Right lobe of liver (tissue), 6 donors: ENCODE measurements at regions not wholly inside any gene's neighbourhood (a gene's known extent, or its start where the extent isn't known, plus 50 kb on each side); places are given as distances from the start of the nearest gene placed in this dataset.
"Not testable (repeated sequence)": the region's sequence is repeated elsewhere in the genome, so short reads cannot be mapped to it uniquely, and the experiment has no call there.

Experiments used
- ATAC-seq, 4 donors: fragments of 200-7000 bp; cut with Tn5 transposase; one replicate each; pipeline ENCODE4 v1.9.1; 2020; ENCODE audit warnings: mild to moderate bottlenecking in 4 of 4, moderate library complexity in 4 of 4
- DNase-seq, 3 donors: peaks; one replicate each; pipeline ENCODE4 v3.0.0-alpha.2; 2020
- H3K27ac ChIP-seq, 3 donors: fragments of 200-600 bp; one replicate each; pipeline ENCODE4 v1.8.0; 2022
- H3K27me3 ChIP-seq, 2 donors: fragments of 200-600 bp; one replicate each; pipeline ENCODE4 v1.8.0; 2022
- H3K36me3 ChIP-seq, 4 donors: fragments of 200-600 bp; sonication (generic) in 1 of 4; one replicate each; pipeline versions ENCODE4 v1.5.1 to v1.8.0; 2017 to 2022; ENCODE audit warnings: control low read depth in 1 of 4
- H3K4me1 ChIP-seq, 4 donors: fragments of 200-600 bp; sonication (generic) in 1 of 4; one replicate each; pipeline versions ENCODE4 v1.5.1 to v1.8.0; 2017 to 2022; ENCODE audit warnings: control low read depth in 1 of 4
- H3K4me3 ChIP-seq, 3 donors: fragments of 200-600 bp; one replicate each; pipeline ENCODE4 v1.8.0; 2022
- H3K9me3 ChIP-seq, 4 donors: fragments of 200-600 bp; sonication (generic) in 1 of 4; one replicate each; pipeline versions ENCODE4 v1.5.1 to v1.8.0; 2017 to 2022; ENCODE audit warnings: control low read depth in 1 of 4
- POLR2A ChIP-seq: fragments of 450-650 bp; IDR thresholded peaks from one replicate; pipeline ENCODE4 v1.6.1; 2017; ENCODE audit warnings: antibody characterized with exemption, mild to moderate bottlenecking
- WGBS: methylation state at CpG from one replicate; pipeline ENCODE4 v1.1.6; 2018; ENCODE audit warnings: low coverage, low lambda C conversion rate; ENCODE audit not compliant: insufficient coverage; ENCODE audit errors: missing lambda C conversion rate; 5-methylcytosine and 5-hydroxymethylcytosine counted together
- intact Hi-C, 2 donors: fragments of 100-400 bp; cut with DNase I; formaldehyde crosslinking; loops; one replicate each; pipeline versions ENCODE4 v1.11.2 to v1.14.1; 2022
- TF ChIP-seq, protein P1 (sequence below), 4 donors: fragments of 200-600 bp in 3 of 4; fragments of 450-650 bp in 1 of 4; IDR thresholded peaks; one replicate each; pipeline versions ENCODE4 v1.5.1 to v1.8.0; 2016 to 2022; ENCODE audit warnings: antibody characterized with exemption in 4 of 4, mild to moderate bottlenecking in 2 of 4
- donor health status: DM: no; HTN: yes; CAD: no.
- donor health status: DM: no; HTN: no; CAD: no.
- donor health status: DM: no; HTN: no; CAD: no.
- donor health status: DM: no; HTN: yes; CAD: no.
- donor health status: DM: no; HTN: yes; CAD: no.

DNA sequence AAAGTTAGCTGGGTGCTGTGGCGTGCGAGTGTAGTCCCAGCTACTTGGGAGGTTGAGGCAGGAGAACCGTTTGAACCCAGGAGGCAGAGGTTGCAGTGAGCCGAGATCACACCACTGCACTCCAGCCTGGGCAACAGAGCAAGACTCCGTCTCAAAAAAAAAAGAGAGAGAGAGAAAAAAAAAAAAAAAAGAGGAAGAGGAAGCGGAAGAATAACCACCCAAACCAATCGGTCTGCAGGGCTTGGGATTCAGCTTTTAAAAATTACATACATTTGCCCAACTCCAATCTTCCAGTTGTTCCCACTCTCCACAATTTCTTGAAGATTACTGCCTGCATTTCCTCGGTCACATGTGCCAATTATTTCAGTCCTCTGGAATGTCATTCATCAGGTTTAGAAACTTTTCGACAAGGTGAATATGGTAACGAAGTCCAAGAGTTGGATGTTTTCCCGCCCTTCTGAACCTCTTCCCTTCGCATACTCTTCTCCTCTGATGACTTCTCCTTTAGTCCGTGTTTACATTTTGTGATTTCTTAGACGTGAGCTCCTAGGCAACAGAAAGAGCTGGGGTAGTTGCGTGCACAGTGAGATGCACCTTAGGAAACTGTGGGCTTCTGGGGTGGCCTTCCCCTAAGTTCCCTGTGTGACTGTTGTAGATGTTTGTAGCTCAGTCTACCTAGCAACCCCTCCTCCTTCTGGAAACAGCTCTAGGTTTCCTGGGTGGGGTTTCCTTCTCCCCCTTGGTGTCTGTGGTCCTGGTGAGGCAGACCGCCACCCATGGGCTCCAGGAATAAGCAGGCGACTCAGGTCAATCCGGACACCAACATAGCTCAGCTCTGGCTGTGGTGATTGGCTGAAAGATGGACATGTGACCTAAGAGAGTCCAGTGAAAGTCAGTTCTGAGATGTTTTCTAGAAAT is 63.0 kb upstream of the NCOA3 start:
- Histone ChIP-seq H3K4me3 (no peak overlapping the region), H3K4me1 (no peaks in the 10 kb centered on the region), H3K27me3 (no peaks in the 10 kb centered on the region), H3K27ac (no peak overlapping the region), H3K9me3 (no peaks in the 10 kb centered on the region), H3K36me3 (no peaks in the 10 kb centered on the region)
- WGBS, result 64% methylated on average over 13 of the region's 18 CpGs
- TF ChIP-seq, protein P1, sequence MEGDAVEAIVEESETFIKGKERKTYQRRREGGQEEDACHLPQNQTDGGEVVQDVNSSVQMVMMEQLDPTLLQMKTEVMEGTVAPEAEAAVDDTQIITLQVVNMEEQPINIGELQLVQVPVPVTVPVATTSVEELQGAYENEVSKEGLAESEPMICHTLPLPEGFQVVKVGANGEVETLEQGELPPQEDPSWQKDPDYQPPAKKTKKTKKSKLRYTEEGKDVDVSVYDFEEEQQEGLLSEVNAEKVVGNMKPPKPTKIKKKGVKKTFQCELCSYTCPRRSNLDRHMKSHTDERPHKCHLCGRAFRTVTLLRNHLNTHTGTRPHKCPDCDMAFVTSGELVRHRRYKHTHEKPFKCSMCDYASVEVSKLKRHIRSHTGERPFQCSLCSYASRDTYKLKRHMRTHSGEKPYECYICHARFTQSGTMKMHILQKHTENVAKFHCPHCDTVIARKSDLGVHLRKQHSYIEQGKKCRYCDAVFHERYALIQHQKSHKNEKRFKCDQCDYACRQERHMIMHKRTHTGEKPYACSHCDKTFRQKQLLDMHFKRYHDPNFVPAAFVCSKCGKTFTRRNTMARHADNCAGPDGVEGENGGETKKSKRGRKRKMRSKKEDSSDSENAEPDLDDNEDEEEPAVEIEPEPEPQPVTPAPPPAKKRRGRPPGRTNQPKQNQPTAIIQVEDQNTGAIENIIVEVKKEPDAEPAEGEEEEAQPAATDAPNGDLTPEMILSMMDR (IDR thresholded peaks at IDR 0.05), result no peak
- no peak for TF ChIP-seq POLR2A
- ATAC-seq, result peak in 2 of 4 donors; percentile 17 to 32
- intact Hi-C loops, result no loop called here
- no peak for DNase-seq

DNA sequence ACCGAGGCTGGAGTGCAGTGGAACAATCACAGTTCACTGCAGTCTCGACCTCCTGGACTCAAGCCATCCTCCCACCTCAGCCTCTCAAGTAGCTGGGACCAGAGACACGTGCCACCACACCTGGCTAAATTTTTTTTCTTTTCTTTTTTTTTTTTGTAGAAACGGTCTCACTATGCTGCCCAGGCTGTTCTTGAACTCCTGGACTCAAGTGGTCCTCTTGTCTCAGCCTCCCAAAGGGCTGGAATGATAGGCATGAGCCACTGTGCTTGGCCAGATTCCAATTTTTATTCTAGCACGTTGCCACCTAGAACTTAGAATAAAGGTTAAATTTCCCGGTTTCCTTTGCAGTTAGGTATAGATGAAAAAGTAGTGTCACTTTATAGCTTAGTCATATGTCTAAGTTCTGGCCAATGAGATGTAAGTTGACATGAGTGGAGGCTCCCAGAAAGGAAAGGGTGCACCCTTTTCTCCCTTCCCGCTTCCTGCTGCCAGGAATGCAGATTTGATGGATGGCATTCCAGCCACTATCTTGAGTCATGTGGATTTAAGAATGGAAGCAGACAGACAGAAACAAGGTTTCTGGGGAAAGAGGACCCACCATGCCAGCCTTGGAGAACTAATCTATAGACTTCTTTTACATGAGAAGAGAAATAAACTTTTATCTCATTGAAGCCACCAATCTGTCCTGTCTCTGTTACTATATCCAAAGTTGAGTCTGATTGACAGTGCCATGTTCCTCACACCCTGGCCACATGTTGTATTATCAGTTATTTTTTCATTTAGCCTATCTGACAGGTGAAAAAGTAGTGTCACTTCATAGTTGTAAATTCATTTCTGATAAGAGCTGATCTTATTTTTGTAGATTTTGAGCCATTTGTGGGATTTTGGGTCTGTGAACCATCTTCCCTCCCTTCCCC is 60.6 kb upstream of the NCOA3 start:
- no peak overlapping the region for H3K27ac ChIP-seq
- DNase-seq (no peak), ATAC-seq (no peak)
- H3K9me3 ChIP-seq, result no peaks in the 10 kb centered on the region
- H3K27me3 ChIP-seq, result no peaks in the 10 kb centered on the region
- no peak overlapping the region for H3K4me3 ChIP-seq
- H3K4me1 ChIP-seq, result no peaks in the 10 kb centered on the region
- WGBS, result 66% methylated on average over 7 of the region's 7 CpGs
- no peaks in the 10 kb centered on the region for H3K36me3 ChIP-seq
- TF ChIP-seq, protein P1 (IDR thresholded peaks at IDR 0.05), result no peak
- intact Hi-C loops, result no loop called here

DNA sequence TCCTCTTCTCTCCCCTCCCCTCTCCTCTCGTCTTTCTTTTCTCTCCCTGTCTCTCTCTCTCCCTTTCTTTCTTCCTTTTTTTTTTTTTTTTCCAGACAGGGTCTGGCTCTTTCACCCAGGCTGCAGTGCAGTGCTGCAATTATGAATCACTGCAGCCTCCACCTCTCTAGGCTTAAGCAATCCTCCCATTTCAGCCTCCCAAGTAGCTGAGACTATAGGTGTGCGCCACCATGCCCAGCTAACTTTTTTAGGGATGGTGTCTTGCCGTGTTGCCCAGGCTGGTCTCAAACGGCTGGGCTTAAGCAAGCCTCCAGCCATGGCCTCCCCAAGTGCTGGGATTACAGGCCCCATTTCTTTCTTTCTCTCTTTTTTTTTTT is 59.9 kb upstream of the NCOA3 start:
- Histone ChIP-seq H3K27me3 (no peaks in the 10 kb centered on the region), H3K4me1 (no peaks in the 10 kb centered on the region), H3K27ac (no peak overlapping the region), H3K9me3 (no peaks in the 10 kb centered on the region), H3K36me3 (no peaks in the 10 kb centered on the region), H3K4me3 (no peak overlapping the region)
- ATAC-seq (no peak), DNase-seq (no peak)
- intact Hi-C loops, result no loop called here
- TF ChIP-seq POLR2A, result no peak
- TF ChIP-seq, protein P1 (IDR thresholded peaks at IDR 0.05), result no peak
- WGBS, result 63% methylated on average over 1 of the region's 4 CpGs

DNA sequence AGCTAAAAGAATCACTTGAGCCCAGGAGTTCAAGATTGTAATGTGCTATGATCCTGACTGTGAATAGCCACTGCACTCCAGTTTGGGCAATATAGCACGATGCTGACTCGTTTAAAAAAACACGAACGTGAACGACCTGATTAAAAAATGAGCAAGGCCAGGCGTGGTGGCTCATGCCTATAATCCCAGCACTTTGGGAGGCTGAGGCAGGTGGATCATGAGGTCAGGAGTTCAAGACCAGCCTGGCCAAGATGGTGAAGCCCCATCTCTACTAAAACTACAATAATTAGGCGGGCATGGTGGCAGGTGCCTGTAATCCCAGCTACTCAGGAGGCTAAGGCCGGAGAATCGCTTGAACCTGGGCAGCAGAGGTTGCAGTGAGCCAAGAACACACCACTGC is 58.6 kb upstream of the NCOA3 start:
- DNase-seq, H3K4me1 ChIP-seq, H3K27ac ChIP-seq, intact Hi-C loops, H3K27me3 ChIP-seq, H3K4me3 ChIP-seq, ATAC-seq, H3K36me3 ChIP-seq, H3K9me3 ChIP-seq: not testable (repeated sequence)
- WGBS, result 100% methylated on average over 2 of the region's 9 CpGs

DNA sequence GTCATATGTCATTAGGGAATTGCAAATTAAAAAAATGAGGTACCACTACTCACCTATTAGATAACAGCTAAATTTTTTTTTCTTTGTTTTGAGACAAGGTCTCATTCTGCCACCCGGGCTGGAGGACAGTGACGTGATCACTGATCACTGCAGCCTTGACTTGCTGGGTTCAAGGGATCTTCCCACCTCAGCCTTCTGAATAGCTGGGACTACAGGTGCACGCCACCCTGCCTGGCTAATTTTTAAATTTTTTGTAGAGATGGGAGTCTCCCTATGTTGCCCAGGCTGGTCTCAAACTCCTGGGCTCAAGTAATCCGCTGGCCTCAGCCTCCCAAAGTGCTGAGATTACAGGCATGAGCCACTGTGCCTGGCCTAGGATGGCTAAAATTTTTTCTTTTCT is 57.1 kb upstream of the NCOA3 start:
- 83% methylated on average over 2 of the region's 4 CpGs for WGBS

More for the DNA sequence above, 57.1 kb upstream of the NCOA3 start:
- Histone ChIP-seq H3K36me3 (no peaks in the 10 kb centered on the region), H3K27ac (no peak overlapping the region), H3K4me3 (no peak overlapping the region), H3K9me3 (no peaks in the 10 kb centered on the region), H3K4me1 (no peaks in the 10 kb centered on the region), H3K27me3 (no peaks in the 10 kb centered on the region)
- no peak for ATAC-seq
- DNase-seq, result no peak
- no peak for TF ChIP-seq POLR2A
- TF ChIP-seq, protein P1 (IDR thresholded peaks at IDR 0.05), result no peak
- intact Hi-C loops, result no loop called here
